Osteoblast (primary cell): ENCODE measurements at regions not wholly inside any gene's neighbourhood (a gene's known extent, or its start where the extent isn't known, plus 50 kb on each side); places are given as distances from the start of the nearest gene placed in this dataset.

Experiments
- DNase-seq: peaks from one replicate; pipeline ENCODE4 v3.0.0; 2011; ENCODE audit warnings: low spot score, mixed read lengths; ENCODE audit not compliant: insufficient read length; ENCODE audit errors: missing footprints
- H2AFZ ChIP-seq: 2 replicates; pipeline ENCODE4 v1.6.0; 2011; ENCODE audit warnings: mild to moderate bottlenecking, low read length
- H3K27ac ChIP-seq: 2 replicates; pipeline ENCODE4 v1.5.1; 2011; ENCODE audit warnings: mild to moderate bottlenecking, low read depth, low read length, moderate library complexity
- H3K27me3 ChIP-seq: 2 replicates; pipeline ENCODE4 v1.6.0; 2012; ENCODE audit warnings: mild to moderate bottlenecking, control low read depth, inconsistent platforms, low read length, moderate library complexity; ENCODE audit not compliant: insufficient read depth
- H3K36me3 ChIP-seq: 2 replicates; pipeline ENCODE4 v1.5.1; 2011; ENCODE audit warnings: mild to moderate bottlenecking, low read length, control low read depth, moderate library complexity; ENCODE audit not compliant: insufficient read depth
- H3K4me1 ChIP-seq: 2 replicates; pipeline ENCODE4 v1.5.1; 2011; ENCODE audit warnings: mild to moderate bottlenecking, low read length, control low read depth, moderate library complexity; ENCODE audit not compliant: insufficient read depth
- H3K4me2 ChIP-seq: 2 replicates; pipeline ENCODE4 v1.6.0; 2011; ENCODE audit warnings: mild to moderate bottlenecking, low read length; ENCODE audit not compliant: insufficient read depth
- H3K4me3 ChIP-seq: fragments of 200-600 bp; sonication (generic); 3 replicates; pipeline ENCODE4 v1.5.1; 2012; ENCODE audit warnings: mild to moderate bottlenecking, low read length, inconsistent platforms; ENCODE audit not compliant: insufficient read depth
- H3K79me2 ChIP-seq: 2 replicates; pipeline ENCODE4 v1.6.0; 2012; ENCODE audit warnings: mild to moderate bottlenecking, low read length, control low read depth, inconsistent platforms; ENCODE audit not compliant: insufficient read depth
- H3K9me3 ChIP-seq: 2 replicates; pipeline ENCODE4 v1.5.1; 2011; ENCODE audit warnings: low read depth, low read length, control low read depth
- H4K20me1 ChIP-seq: 2 replicates; pipeline ENCODE4 v1.6.0; 2012; ENCODE audit warnings: mild to moderate bottlenecking, low read length, control low read depth; ENCODE audit not compliant: insufficient read depth
- CTCF ChIP-seq: IDR thresholded peaks from 2 replicates; pipeline ENCODE4 v1.5.1; 2011; ENCODE audit warnings: mild to moderate bottlenecking, low read depth, low read length, moderate library complexity; ENCODE audit errors: extremely low read depth

- Histone ChIP-seq H2AFZ (no peak overlapping the region), H3K4me2 (no peak overlapping the region), H3K79me2 (no peaks in the 10 kb centered on the region), H3K27ac (no peak overlapping the region), H3K4me3 (no peak overlapping the region), H3K4me1 (no peaks in the 10 kb centered on the region), H3K27me3 (no peaks in the 10 kb centered on the region), H4K20me1 (no peaks in the 10 kb centered on the region), H3K9me3 (no peaks in the 10 kb centered on the region), H3K36me3 (no peaks in the 10 kb centered on the region)
- DNase-seq, result no peak
- TF ChIP-seq CTCF, result no peak
These were observed 860.8 kb upstream of the SLITRK5 start for GRCh38 chr13:86810361-86810760.

- Histone ChIP-seq H3K79me2 (no peaks in the 10 kb centered on the region), H2AFZ (no peak overlapping the region), H3K27me3 (no peaks in the 10 kb centered on the region), H3K9me3 (peaks cover 5% of the 10 kb centered on the region), H3K36me3 (no peaks in the 10 kb centered on the region), H4K20me1 (no peaks in the 10 kb centered on the region), H3K4me2 (no peak overlapping the region), H3K4me3 (no peak overlapping the region), H3K4me1 (no peaks in the 10 kb centered on the region), H3K27ac (no peak overlapping the region)
- TF ChIP-seq CTCF, result no peak
- DNase-seq, result no peak
These were observed 858.0 kb upstream of the SLITRK5 start for GRCh38 chr13:86813198-86813597.

- no peak for TF ChIP-seq CTCF
- H3K4me3 ChIP-seq, result no peak overlapping the region
- no peak overlapping the region for H3K27ac ChIP-seq
- no peaks in the 10 kb centered on the region for H3K9me3 ChIP-seq
- H3K79me2 ChIP-seq, result no peaks in the 10 kb centered on the region
- no peaks in the 10 kb centered on the region for H4K20me1 ChIP-seq
- H2AFZ ChIP-seq, result no peak overlapping the region
- no peaks in the 10 kb centered on the region for H3K36me3 ChIP-seq
- H3K4me1 ChIP-seq, result no peaks in the 10 kb centered on the region
- no peak for DNase-seq
- no peaks in the 10 kb centered on the region for H3K27me3 ChIP-seq
- H3K4me2 ChIP-seq, result no peak overlapping the region
These were observed 845.8 kb upstream of the SLITRK5 start for GRCh38 chr13:86825410-86825809.

- Histone ChIP-seq H3K9me3 (no peaks in the 10 kb centered on the region), H3K4me2 (no peak overlapping the region), H3K27ac (no peak overlapping the region), H3K36me3 (no peaks in the 10 kb centered on the region), H2AFZ (no peak overlapping the region), H3K4me1 (no peaks in the 10 kb centered on the region), H3K79me2 (no peaks in the 10 kb centered on the region), H3K27me3 (no peaks in the 10 kb centered on the region), H3K4me3 (no peak overlapping the region), H4K20me1 (no peaks in the 10 kb centered on the region)
- DNase-seq, result no peak
- TF ChIP-seq CTCF, result no peak
These were observed 844.9 kb upstream of the SLITRK5 start for GRCh38 chr13:86826232-86826631.
